Keratinocyte (primary cell): ENCODE measurements at regions not wholly inside any gene's neighbourhood (a gene's known extent, or its start where the extent isn't known, plus 50 kb on each side); places are given as distances from the start of the nearest gene placed in this dataset.

Source experiments
- DNase-seq: peaks from one replicate; pipeline ENCODE4 v3.0.0-alpha.2; 2011; ENCODE audit warnings: low read depth, missing footprints, low spot score
- FAIRE-seq: peaks from 2 replicates; lab custom pipeline; 2011; peaks lifted over from hg19 to GRCh38; lab: Jason Lieb, UNC
- H2AFZ ChIP-seq: 2 replicates; pipeline ENCODE4 v1.6.0; 2012; ENCODE audit warnings: low read length, control low read depth, inconsistent platforms; ENCODE audit not compliant: control insufficient read depth
- H3K27ac ChIP-seq: 2 replicates; pipeline ENCODE4 v1.5.1; 2011; ENCODE audit warnings: low read length; ENCODE audit not compliant: control insufficient read depth, insufficient read depth
- H3K27me3 ChIP-seq: 3 replicates; pipeline ENCODE4 v1.6.0; 2011; ENCODE audit warnings: low read length; ENCODE audit not compliant: control insufficient read depth, insufficient read depth; ENCODE audit errors: extremely low read depth
- H3K36me3 ChIP-seq, 2 experiments: 2 replicates in 1 of 2; 3 replicates in 1 of 2; pipeline ENCODE4 v1.5.1; 2011; ENCODE audit warnings: low read length in 2 of 2, mild to moderate bottlenecking in 1 of 2; ENCODE audit not compliant: control insufficient read depth in 2 of 2, insufficient read depth in 2 of 2; ENCODE audit errors: extremely low read depth in 1 of 2
- H3K4me1 ChIP-seq: 3 replicates; pipeline ENCODE4 v1.5.1; 2011; ENCODE audit warnings: low read length; ENCODE audit not compliant: control insufficient read depth, insufficient read depth; ENCODE audit errors: extremely low read depth
- H3K4me2 ChIP-seq: 3 replicates; pipeline ENCODE4 v1.6.0; 2011; ENCODE audit warnings: low read depth, low read length; ENCODE audit not compliant: control insufficient read depth, insufficient read depth; ENCODE audit errors: extremely low read depth
- H3K4me3 ChIP-seq, 3 experiments: fragments of 200-600 bp in 1 of 3; sonication (generic) in 1 of 3; 2 replicates in 2 of 3; 3 replicates in 1 of 3; pipeline ENCODE4 v1.5.1; 2011 to 2016; ENCODE audit warnings: low read length in 3 of 3, mild to moderate bottlenecking in 3 of 3, control low read depth in 2 of 3, inconsistent platforms in 1 of 3, low read depth in 1 of 3, mixed read lengths in 1 of 3, mixed run types in 1 of 3, moderate library complexity in 1 of 3; ENCODE audit not compliant: control insufficient read depth in 2 of 3, insufficient read depth in 2 of 3; ENCODE audit errors: extremely low read depth in 1 of 3
- H3K79me2 ChIP-seq: 2 replicates; pipeline ENCODE4 v1.6.0; 2012; ENCODE audit warnings: low read length; ENCODE audit not compliant: control insufficient read depth, insufficient read depth
- H3K9ac ChIP-seq: 3 replicates; pipeline ENCODE4 v1.6.0; 2011; ENCODE audit warnings: low read length; ENCODE audit not compliant: control insufficient read depth, insufficient read depth; ENCODE audit errors: extremely low read depth
- H3K9me1 ChIP-seq: 3 replicates; pipeline ENCODE4 v1.6.0; 2011; ENCODE audit warnings: low read length; ENCODE audit not compliant: control insufficient read depth, insufficient read depth; ENCODE audit errors: extremely low read depth
- H3K9me3 ChIP-seq: 2 replicates; pipeline ENCODE4 v1.5.1; 2012; ENCODE audit warnings: low read depth, low read length; ENCODE audit not compliant: control insufficient read depth
- H4K20me1 ChIP-seq: 3 replicates; pipeline ENCODE4 v1.6.0; 2011; ENCODE audit warnings: low read length; ENCODE audit not compliant: control insufficient read depth, insufficient read depth; ENCODE audit errors: extremely low read depth
- CTCF ChIP-seq, 3 experiments: IDR thresholded peaks in 1 of 3; conservative IDR thresholded peaks in 1 of 3; optimal IDR thresholded peaks in 1 of 3; 2 replicates in 2 of 3; 3 replicates in 1 of 3; pipeline versions ENCODE3 to v1.5.1; 2011; ENCODE audit warnings: low read length in 3 of 3, mild to moderate bottlenecking in 3 of 3, moderate library complexity in 2 of 3, control low read depth in 1 of 3, inconsistent platforms in 1 of 3; ENCODE audit not compliant: insufficient read depth in 2 of 3; ENCODE audit errors: extremely low read depth in 1 of 3
- EZH2 ChIP-seq: IDR thresholded peaks from one replicate; pipeline ENCODE4 v1.6.1; 2012; ENCODE audit warnings: inconsistent platforms, mild to moderate bottlenecking, low read length, moderate library complexity
- dilution Hi-C: fragments of 300-500 bp; cut with MboI; formaldehyde crosslinking; loops from one replicate; pipeline ENCODE4 v1.7.0; 2020; ENCODE audit warnings: low sequenced_read_pairs; ENCODE audit not compliant: extremely low pct_ligation_motif_present

- Histone ChIP-seq H3K79me2 (no peaks in the 10 kb centered on the region), H3K9me1 (no peaks in the 10 kb centered on the region), H2AFZ (no peak overlapping the region), H3K4me2 (no peak overlapping the region), H3K36me3 (no peaks in the 10 kb centered on the region), H3K9ac (no peak overlapping the region), H3K27ac (no peak overlapping the region), H4K20me1 (no peaks in the 10 kb centered on the region), H3K9me3 (peaks cover 3% of the 10 kb centered on the region), H3K27me3 (no peaks in the 10 kb centered on the region), H3K4me3 (no peak overlapping the region), H3K4me1 (no peaks in the 10 kb centered on the region)
- dilution Hi-C loops, result no loop called here
- FAIRE-seq, result no peak
- DNase-seq, result no peak
- TF ChIP-seq CTCF (optimal IDR thresholded peaks at IDR 0.05 in 1 of 3, IDR thresholded peaks at IDR 0.05 in 1 of 3, conservative IDR thresholded peaks at IDR 0.05 in 1 of 3; ENCODE audit: extremely low read depth in 1 of 3, insufficient read depth in 2 of 3, low read length in 3 of 3) (no peak), EZH2 (no peak)
These were observed 336.5 kb upstream of the IRX4 start for GRCh38 chr5:2219149-2219776.

- no peak overlapping the region for H2AFZ ChIP-seq
- FAIRE-seq, result no peak
- no peaks in the 10 kb centered on the region for H4K20me1 ChIP-seq
- no peaks in the 10 kb centered on the region for H3K36me3 ChIP-seq
- no peaks in the 10 kb centered on the region for H3K4me1 ChIP-seq
- H3K4me2 ChIP-seq, result no peak overlapping the region
- H3K79me2 ChIP-seq, result no peaks in the 10 kb centered on the region
- H3K9me1 ChIP-seq, result no peaks in the 10 kb centered on the region
- H3K27ac ChIP-seq, result no peak overlapping the region
- no peak for DNase-seq
- no peak for TF ChIP-seq CTCF (optimal IDR thresholded peaks at IDR 0.05 in 1 of 3, IDR thresholded peaks at IDR 0.05 in 1 of 3, conservative IDR thresholded peaks at IDR 0.05 in 1 of 3; ENCODE audit: extremely low read depth in 1 of 3, insufficient read depth in 2 of 3, low read length in 3 of 3)
- H3K27me3 ChIP-seq, result no peaks in the 10 kb centered on the region
- H3K9me3 ChIP-seq, result peaks cover 3% of the 10 kb centered on the region
- no peak overlapping the region for H3K9ac ChIP-seq
- H3K4me3 ChIP-seq, result no peak overlapping the region
- dilution Hi-C loops, result no loop called here
These were observed 334.5 kb upstream of the IRX4 start for GRCh38 chr5:2217219-2217618.
